Jurkat, Clone E6-1 (cell line): ENCODE measurements at regions not wholly inside any gene's neighbourhood (a gene's known extent, or its start where the extent isn't known, plus 50 kb on each side); places are given as distances from the start of the nearest gene placed in this dataset.
"Not testable (repeated sequence)": the region's sequence is repeated elsewhere in the genome, so short reads cannot be mapped to it uniquely, and the experiment has no call there.

Source experiments
- DNase-seq: peaks from one replicate; pipeline ENCODE4 v3.0.0-alpha.2; 2011; ENCODE audit warnings: low read depth, low spot score
- H3K4me3 ChIP-seq: 2 replicates; pipeline ENCODE4 v1.5.1; 2011; ENCODE audit warnings: mild to moderate bottlenecking, low read length, control low read depth, moderate library complexity

DNA sequence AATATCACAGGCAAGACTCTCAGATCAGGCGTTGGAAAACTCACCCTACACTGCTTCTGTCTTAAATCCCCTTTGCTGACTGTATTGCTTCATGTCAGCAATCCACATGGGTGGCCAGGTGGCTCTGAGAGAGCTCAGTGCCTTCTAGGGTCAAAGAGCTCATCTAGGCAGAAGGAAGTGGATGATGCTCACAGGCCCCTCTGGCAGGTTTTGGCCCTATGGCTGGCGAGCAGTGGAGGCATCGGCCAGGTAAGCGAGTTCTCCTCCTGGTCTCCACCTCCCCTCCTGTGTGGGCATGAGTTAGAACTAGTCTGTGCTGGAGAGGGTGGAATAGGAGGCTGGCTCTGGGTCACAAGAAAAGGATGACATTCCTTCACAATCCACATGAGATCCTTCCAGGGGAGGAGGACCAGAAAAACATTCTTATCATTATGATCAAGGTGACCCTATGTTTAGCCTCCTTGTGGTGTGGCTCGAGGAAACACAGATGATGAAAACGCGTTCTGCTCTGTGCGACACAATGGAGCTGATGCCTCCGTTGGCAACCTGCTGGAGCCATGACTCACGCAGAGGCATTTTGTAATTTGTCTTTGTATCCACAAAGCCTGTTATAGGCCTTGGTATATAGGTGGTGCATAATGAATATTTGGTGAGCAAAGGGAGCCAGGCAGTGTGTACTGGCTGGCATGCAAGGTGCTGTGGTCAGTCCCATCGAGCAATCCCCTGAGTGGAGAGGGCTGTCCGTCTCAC is 264.6 kb upstream of the RAB4A start:
- no peak for DNase-seq
- no peak overlapping the region for H3K4me3 ChIP-seq

DNA sequence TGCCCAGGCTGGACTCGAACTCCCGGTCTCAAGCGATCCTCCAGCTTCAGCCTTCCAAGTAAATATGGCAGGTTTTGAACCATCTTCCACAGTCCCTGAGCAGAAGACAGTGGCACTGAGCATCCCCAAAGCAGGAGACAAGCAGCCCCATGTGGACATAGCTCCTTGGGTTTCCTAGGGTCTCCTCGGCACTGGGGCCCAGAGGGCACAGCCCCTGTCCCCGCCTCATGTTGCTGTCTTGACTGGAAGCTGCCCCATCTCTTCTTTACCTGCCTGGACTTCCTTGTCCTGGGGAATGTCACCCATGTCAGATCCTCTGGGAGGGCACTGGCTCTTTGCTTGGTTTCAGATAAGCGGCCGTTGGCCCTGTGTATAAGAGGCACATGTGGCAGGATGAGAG is 263.7 kb upstream of the RAB4A start:
- DNase-seq, result no peak
- H3K4me3 ChIP-seq, result no peak overlapping the region

DNA sequence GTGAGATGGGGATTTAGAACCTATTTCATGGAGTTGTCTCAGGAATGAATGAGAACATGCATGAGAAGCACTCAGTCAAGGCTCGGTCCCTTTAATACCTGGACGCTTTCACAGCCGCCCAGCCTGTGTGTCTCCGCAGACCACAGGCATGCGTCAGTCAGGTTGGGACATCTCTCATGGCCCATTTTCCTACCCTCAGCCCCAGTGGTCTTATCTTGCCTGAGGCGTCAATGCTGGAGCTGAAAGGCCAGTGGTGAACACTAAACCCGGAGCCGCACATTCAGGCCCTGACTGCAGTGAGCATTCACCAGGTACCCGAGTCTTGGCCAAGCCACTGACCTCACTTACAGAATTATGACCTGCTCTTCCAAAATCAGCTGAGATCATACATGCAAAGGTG is 263.2 kb upstream of the RAB4A start:
- H3K4me3 ChIP-seq, result no peak overlapping the region
- no peak for DNase-seq

DNA sequence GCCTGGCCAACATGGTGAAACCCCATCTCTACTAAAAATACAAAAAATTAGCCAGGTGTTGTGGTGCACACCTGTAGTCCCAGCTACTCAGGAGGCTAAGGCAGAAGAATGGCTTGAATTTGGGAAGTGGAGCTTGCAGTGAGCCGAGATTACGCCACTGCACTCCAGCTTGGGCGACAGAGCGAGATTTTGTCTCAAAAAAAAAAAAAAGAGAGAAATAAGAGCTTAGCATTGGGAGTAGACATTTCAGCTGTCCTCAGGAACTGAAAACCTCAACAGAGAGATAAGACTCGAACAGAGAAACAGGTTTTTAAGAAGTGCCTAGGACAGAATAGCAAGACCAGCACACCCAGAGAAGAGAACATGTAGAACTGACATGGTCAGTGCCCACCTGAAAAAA is 262.6 kb upstream of the RAB4A start:
- not testable (repeated sequence) for H3K4me3 ChIP-seq, DNase-seq

DNA sequence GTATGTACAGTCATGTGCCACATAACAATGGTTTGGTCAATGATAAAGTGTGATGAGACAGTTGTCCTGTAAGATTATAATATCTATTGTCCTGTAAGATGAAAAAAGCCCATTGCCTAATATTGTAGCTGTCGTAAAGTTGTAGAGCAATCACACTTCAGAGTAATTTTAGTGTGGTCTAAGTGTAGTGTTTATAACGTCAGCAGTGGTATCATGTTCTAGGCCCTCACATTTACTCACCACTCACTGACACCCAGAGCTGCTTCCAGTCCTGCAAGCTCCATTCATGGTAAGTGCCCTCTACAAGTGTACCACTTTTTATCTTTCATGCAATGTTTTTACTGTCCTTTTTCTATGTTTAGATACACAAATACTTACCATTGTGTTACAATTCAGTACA is 259.9 kb upstream of the RAB4A start:
- no peak overlapping the region for H3K4me3 ChIP-seq
- DNase-seq, result no peak

DNA sequence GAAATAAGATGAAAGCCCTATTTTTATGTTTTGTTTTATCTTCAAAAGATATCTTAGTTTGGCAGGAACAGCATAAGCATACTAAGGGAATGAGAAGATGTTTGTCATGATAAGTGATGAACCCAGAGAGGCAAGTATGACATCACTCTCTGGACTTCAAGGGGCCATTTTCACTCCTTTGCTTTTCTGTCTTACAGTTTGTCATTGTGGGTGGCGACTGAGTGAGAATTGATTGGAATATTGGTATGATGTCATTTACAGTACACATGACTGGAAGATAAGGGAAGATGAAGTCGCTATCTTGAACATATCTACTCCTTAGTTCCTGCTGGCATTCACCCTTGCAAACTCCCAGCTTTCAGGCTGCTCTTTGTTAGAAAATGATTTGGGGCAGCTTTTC is 258.1 kb upstream of the RAB4A start:
- DNase-seq, result no peak
- no peak overlapping the region for H3K4me3 ChIP-seq

DNA sequence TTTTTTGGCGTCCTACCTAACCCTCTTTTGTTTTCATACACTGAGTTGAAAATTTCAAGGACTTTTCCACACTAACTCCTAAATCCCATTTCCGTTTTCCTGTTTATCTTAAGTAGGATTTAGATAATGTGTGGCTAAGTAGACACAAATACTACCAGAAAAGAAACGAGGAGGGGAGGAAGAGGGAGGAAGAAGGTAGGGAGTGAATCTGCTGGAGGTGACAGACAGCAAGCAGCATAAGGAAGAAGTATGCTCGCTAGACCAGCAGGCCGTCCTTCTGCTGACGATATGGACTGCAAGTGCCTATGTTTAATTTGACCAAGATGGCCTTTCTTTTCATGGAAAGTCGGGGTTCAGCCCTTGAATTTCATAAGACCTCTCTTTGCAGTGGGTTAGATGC is 256.9 kb upstream of the RAB4A start:
- no peak for DNase-seq

DNA sequence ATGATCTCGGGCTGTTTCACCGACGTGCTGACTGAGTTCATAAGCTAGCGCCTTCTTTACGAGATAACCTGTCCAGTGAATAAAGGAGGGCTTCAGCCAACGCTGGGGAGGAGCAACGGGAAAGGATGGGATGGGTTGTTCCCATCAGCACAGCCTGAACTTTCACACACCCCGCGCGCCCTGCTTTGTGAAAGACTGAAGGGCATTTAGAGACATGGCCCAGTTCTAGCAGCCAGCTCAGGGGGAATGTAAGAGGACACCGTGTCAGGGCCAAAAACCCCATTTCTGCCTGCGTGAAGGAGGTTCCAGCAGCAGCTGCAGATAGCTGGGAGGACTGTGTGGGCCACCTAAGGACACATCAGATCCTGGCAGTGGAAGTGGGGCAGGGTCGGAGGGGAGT is 255.1 kb upstream of the RAB4A start:
- no peak overlapping the region for H3K4me3 ChIP-seq
- DNase-seq, result no peak

More for the DNA sequence above, 256.9 kb upstream of the RAB4A start:
- no peak overlapping the region for H3K4me3 ChIP-seq

DNA sequence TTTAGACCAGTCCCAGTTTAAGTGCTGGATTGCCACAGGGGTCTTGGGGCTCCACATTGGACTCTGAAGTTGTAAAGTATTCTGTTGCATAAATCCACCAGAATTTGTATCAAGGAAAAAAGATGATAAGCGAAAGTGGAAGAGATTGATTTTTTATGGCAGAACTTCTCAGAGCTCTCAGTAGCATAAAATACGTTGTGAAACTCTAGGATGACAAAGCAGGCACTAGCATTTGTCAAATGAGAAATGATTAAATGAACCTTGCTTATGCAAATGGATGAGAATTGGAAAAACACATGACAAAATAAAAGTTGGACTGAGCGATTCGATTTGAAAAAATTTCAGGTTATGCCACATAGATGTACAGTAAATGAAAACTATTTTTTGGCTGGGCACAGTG is 253.8 kb upstream of the RAB4A start:
- no peak for DNase-seq
- no peak overlapping the region for H3K4me3 ChIP-seq

DNA sequence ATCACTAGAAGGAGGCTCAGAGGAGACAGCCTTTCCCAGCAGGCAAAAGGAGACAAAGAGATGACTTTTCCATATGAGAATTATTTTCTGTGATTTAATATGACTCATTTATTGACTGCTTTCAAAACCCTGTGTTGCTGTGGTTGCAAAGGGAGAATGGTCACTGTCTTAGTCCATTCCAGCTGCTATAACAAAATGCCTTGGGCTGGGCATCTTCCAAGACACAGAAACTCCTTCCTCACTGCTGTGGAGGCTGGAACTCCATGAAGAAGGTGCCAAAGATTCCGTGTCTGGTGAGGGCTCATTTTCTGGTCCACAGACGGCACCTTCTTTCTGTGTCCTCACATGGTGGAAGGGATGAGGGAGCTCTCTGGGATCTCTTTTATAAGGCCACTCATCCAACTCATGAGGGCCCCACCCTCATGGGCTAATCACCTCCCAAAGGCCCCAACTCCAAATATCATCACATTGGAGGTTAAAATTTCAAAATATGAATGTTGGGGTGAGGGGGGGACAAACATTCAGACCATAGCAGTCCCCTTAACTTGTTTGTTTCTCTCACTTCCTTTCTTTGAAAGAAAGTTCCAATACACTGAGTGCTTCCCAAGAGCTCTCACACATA is 252.1 kb upstream of the RAB4A start:
- no peak for DNase-seq
- no peak overlapping the region for H3K4me3 ChIP-seq

DNA sequence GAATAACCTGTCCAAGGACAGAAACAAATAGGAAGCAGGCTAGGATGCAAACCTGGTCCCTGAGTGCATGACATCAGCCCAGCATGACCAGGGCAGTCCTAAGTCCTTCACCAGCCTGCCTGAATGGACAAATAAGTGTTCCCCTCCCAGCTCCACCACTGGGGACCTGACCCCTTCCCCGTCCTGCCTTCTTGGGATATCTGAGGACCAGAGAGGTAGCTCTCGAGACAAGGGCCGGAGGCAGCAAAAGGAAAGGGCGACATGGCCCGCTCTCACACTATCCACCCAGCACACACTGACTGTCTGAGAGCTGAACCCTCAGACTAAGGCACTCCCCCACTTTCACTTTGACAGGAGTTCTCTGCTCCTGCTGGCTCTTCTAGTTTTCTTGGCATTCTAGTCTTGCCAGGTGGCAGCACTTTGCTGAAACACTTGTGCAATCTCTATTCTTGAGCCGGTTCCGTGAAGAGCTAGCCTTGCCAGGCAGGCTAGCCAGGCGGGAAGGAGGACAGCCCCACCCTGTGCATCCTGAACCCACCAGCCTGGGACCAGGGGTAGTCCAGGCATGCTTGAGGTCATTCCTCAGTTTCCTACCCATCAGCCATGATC is 251.1 kb upstream of the RAB4A start:
- DNase-seq, result no peak
- no peak overlapping the region for H3K4me3 ChIP-seq

DNA sequence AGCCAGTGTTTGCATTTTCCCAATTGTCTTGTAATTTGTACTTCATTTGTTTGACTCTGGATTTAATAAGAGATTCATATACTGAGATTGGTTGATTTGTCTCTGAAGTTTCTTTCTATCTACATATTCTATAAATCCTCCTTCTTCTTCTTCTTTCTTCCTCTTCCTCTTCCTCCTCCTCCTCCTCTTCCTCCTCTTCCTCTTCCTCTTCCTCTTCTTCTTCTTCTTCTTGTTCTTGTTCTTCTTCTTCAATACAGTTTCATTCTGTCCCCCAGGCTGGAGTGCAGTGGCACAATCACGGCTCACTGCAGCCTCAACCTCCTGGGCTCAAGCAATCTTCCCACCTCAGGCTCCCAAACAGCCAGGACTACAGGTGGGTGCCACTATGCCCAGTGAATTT is 249.9 kb upstream of the RAB4A start:
- DNase-seq, H3K4me3 ChIP-seq: not testable (repeated sequence)

DNA sequence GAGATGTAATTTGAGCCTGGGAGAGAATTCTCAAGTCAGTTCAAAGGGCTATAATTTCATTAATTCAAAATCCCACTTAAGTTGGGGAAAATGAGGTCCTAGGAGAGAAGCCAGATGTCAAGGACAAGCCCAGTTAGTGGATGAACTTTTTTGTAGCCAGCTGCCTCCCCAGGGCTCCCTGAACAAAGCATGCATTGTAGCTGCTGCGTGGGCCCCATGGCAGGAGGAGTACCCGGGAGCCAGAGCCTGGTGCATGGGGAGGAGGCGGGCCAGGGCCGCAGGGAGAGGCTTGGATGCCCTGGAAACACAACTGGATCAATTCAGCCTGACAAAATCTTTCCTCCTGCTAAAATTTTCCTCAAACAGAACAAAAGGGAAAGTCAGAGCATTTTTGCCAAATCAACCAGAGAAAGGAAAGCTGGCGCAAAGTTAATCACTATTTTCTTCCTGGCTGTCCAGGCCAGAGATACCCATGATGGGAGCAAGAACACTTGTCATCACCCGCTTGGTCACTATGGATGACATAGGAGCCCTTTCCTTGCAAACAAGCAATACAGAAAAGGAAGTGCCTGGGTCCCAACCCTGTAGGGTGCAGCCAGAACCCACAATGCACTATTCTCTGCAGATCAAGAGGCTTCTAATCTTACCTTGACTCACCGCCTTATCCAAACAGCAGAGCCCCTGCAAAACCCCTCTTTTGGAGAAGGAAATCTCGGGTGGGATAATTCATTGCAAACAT is 248.1 kb upstream of the RAB4A start:
- DNase-seq, result no peak
- H3K4me3 ChIP-seq, result no peak overlapping the region

DNA sequence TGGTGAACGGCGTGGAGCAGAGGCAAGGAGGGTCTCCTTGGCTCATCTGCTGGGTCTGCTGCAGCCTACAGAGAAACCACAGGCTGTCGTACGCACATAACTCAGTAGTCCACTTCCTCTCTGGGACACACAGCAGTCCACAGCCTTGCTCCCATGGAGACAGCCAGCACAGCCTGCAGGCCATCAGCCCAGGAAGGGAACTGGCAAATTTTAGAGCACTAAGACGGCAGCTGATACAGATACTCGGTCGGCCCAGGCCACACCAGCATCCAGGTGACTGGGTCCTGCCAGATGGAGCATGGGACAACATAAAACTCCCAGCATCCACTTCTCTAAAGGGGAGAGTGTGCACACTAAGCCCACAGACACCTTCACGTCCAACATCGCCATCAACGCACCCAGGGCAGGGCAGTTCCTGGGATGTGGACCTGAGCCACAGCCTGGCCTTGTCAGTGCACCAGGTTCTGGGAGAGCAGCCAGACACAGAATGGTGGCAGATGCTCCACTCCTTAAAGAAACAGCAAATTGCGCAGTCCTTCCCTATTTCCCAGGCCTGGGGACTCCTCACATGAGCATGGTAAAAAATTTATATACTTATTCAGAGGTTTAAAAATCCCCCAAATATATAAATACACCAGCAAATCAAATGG is 247.1 kb upstream of the RAB4A start:
- DNase-seq, result no peak

DNA sequence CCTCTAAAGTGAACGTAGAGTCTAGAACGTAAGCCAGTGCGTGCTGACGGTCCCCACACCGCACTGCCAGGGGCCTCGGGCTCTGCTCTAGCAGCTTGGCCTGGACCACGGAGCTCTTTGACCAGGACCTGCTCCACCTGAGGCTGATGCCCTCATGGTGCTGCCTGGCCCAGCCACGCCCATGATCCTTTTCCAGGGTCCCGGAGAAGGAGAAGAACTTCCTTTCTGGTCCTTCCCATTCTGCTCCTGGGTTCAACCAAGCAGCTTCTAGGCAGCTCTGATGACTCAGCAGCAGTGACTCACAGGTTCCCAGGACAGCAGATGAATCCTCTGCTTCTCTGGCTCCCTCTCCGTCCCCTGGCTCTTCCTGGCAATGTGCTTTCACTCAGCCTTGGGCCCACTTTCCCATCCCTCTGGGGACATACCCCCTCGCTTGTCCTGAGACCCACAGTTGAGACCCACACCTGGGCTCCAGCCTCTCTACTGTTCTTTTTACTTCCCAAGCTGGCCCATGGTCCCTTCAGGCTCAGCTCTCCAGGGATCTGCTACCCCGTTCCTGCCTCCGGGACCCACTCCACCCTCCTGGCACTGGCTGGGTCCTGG is 246.3 kb upstream of the RAB4A start:
- H3K4me3 ChIP-seq, result no peak overlapping the region
- DNase-seq, result no peak

More for the DNA sequence above, 247.1 kb upstream of the RAB4A start:
- H3K4me3 ChIP-seq, result no peak overlapping the region

DNA sequence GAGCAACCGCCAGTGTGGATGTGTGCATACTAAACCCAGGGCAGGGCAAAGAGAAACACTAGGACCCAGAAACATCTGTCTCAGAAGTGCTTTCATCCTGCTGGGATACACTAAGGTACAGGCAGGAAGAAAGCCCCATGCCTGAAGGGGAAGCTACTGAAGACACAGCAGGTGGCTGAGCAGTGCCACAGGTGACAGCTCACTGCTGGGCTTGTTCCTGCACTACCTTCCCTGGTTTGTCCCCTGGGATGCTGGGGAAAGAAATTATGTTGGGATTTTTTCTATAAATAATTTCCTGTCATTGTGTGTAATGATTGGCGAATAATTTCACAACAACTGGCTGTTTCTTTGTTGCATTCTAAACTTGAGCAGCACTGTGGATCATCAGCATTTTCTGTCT is 245.3 kb upstream of the RAB4A start:
- H3K4me3 ChIP-seq, result no peak overlapping the region
- peak; percentile 37 for DNase-seq

DNA sequence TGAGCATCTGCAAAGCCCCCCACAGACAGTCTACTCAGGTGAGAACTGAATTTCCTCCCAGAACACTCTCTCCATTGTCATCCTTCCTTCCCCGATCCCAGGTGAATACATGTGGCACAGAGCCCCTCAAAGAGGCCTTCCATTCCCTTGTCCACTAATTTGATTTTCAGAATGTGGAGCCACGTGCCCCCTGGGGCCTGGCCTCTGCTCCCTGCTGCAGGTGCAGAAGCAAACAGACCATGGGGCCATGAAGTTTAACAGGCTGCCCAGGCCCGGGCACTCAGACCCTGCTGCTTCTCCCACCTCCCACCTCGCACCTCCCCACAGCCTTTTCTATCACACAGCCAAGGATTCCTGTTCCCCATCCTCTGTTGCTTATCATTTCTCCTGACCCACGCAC is 243.8 kb upstream of the RAB4A start:
- H3K4me3 ChIP-seq, result peak overlapping the region; percentile 49
- no peak for DNase-seq

DNA sequence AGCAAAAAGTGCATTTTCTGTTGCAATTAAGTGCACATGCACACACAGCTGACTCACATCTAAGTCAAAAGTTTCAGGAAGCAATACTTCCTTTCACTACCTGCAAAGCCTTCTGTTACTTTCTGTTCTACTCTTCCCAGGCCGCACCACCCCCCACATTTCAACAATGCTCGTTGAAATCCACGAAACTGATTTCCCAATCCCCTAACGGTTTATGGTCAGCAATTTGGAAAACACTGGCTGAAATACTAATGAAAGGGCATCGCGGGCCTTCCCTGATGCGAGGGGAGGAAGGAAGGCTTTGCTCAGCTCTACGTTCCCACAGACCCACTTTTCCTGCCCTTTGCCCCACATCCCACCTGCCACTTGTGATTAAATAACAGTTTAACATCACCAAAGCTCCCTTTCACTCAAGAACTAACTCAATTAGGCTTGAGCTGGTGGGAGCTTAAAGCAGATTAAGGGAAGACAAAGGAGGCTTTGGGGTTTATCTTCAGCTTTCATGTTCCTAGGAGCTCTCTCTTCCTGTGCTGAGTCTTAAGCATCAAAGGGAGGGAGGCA is 243.2 kb upstream of the RAB4A start:
- peak overlapping the region; percentile 49 for H3K4me3 ChIP-seq
- peak; percentile 86 for DNase-seq

DNA sequence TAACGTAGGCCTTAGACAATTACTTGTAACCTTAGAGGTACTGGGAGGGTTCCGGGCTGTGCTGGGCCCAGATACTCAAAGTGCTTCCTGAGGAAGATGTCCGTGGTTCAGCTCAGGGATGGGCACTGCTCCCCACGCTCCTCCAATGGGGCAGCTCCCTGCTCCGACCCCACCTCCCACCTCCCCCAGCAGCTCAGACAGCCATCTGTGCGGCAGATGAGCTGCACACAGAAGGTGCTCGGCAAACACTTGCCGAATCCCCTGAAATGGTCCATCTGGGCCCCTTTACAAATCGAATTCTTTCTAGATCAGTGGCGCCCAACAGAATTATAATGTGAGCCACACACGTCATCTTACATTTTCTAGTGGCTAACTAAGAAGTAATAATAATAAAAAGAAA is 242.4 kb upstream of the RAB4A start:
- DNase-seq, result no peak
- H3K4me3 ChIP-seq, result no peak overlapping the region
